OCI-LY3 (cell line): ENCODE measurements at regions not wholly inside any gene's neighbourhood (a gene's known extent, or its start where the extent isn't known, plus 50 kb on each side); places are given as distances from the start of the nearest gene placed in this dataset.

Experiments used
- CTCF ChIP-seq: fragments of 200-600, 300-600 bp; sonication (generic); IDR thresholded peaks from 2 replicates; pipeline ENCODE4 v1.5.1; 2014; ENCODE audit warnings: antibody characterized with exemption, low read length, low read depth
- EZH2phosphoT487 ChIP-seq: fragments of 200-600 bp; shearing (Covaris generic); IDR thresholded peaks from 2 replicates; pipeline ENCODE4 v1.6.1; 2018; ENCODE audit warnings: antibody characterized with exemption, mixed run types, low read depth

- TF ChIP-seq CTCF (no peak), EZH2phosphoT487 (no peak)
Measured at GRCh38 chr15:100730655-100731266, 128.4 kb downstream of the ASB7 start.
